ENCODE measurements at regions not wholly inside any gene's neighbourhood (a gene's known extent, or its start where the extent isn't known, plus 50 kb on each side); places are given as distances from the start of the nearest gene placed in this dataset.

- ATAC-seq (no peak), DNase-seq (no peak)
- Histone ChIP-seq H3K27ac (no peak overlapping the region), H3K4me1 (no peaks in the 10 kb centered on the region), H3K27me3 (no peaks in the 10 kb centered on the region), H3K36me3 (replicated peaks in 1 of 2; ENCODE audit: insufficient read depth in 1 of 2, low read depth in 2 of 2) (no peaks in the 10 kb centered on the region), H3K9me3 (no peaks in the 10 kb centered on the region), H3K4me3 (no peak overlapping the region)
- intact Hi-C loops (cut with DNase I) = no loop called here
- TF ChIP-seq CTCF (IDR thresholded peaks at IDR 0.05) (no peak), POLR2A (IDR thresholded peaks at IDR 0.05) (no peak)
- 63 to 64% methylated on average over 1 of the region's 1 CpG for WGBS, 2 donors
Observed at GRCh38 chr6:87917886-87918285, 129.8 kb upstream of the SPACA1 start.

GRCh38 chr6:87916446-87916845 is 131.2 kb upstream of the SPACA1 start:
- Histone ChIP-seq H3K36me3 (replicated peaks in 1 of 2; ENCODE audit: insufficient read depth in 1 of 2, low read depth in 2 of 2) (no peaks in the 10 kb centered on the region), H3K27me3 (no peaks in the 10 kb centered on the region), H3K27ac (no peak overlapping the region), H3K4me3 (no peak overlapping the region), H3K9me3 (no peaks in the 10 kb centered on the region), H3K4me1 (no peaks in the 10 kb centered on the region)
- intact Hi-C loops (cut with DNase I) = no loop called here
- ATAC-seq = no peak
- no peak for TF ChIP-seq CTCF (IDR thresholded peaks at IDR 0.05)
- 75 to 77% methylated on average over 1 of the region's 1 CpG for WGBS, 2 donors
- no peak for DNase-seq

DNA sequence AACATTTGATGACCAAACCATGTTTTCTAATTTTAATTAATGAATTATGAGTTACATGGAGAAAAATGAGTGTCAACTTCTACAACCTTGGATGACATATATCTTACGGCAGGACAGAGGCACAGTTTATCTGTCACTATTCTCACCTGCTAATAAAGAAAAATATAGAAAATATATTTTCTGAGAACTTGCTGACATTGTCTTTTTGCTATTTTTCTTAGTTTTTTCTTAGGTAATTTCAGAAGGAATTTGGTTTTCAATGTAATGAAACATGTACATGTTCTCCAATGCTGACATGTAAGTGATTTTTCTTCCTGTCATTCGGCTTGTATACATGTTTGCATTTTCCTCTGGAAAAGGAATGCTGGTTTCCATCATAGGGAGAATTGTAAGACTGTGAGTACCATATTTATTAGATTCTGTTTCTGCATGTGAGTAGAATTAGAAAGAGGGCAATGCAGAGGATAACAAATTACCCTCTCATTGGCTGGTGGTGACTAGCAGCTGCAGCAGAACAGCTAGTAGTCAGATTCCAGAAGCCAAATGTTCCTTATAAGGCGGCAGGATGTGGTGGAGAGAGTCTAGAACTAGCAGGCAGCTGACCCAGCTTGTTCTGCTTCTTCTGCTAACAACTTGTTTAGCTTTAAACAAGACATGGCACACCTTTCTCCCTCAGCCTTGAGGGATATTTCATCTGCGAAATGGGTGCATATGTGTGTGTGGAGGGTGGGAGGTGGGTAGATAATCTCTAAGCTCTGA is 132.8 kb upstream of the SPACA1 start:
- ATAC-seq = no peak

DNA sequence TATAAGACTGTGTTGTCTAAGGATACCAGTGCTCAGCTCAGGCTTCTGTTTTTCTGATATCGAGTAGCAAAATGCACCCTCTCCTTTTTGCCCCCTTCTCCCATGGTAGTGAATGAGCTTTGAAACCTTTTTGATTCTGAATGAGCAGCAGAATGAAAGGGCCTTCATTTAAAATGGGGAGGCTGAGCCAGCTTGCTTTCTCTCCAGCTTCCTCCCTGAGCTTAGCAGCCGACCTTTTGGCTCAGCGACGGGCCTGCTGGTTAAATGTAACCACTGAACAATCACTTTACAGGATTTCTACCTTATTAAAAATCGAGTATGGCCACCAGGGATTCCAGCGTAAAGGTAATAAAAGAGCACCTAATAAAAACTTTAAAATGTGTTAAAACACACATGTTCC is 133.7 kb upstream of the SPACA1 start:
- no peaks in the 10 kb centered on the region for H3K9me3 ChIP-seq
- TF ChIP-seq CTCF (IDR thresholded peaks at IDR 0.05) (no peak), POLR2A (IDR thresholded peaks at IDR 0.05) (no peak)
- no peak for ATAC-seq
- DNase-seq = no peak
- no peak overlapping the region for H3K4me3 ChIP-seq
- no peaks in the 10 kb centered on the region for H3K27me3 ChIP-seq
- no peaks in the 10 kb centered on the region for H3K36me3 ChIP-seq (replicated peaks in 1 of 2; ENCODE audit: insufficient read depth in 1 of 2, low read depth in 2 of 2)
- H3K4me1 ChIP-seq = no peaks in the 10 kb centered on the region
- intact Hi-C loops (cut with DNase I) = no loop called here
- WGBS, 2 donors = 62 to 66% methylated on average over 6 of the region's 6 CpGs
- H3K27ac ChIP-seq = no peak overlapping the region

More for the DNA sequence above, 132.8 kb upstream of the SPACA1 start:
- Histone ChIP-seq H3K27ac (no peak overlapping the region), H3K9me3 (no peaks in the 10 kb centered on the region), H3K36me3 (replicated peaks in 1 of 2; ENCODE audit: insufficient read depth in 1 of 2, low read depth in 2 of 2) (no peaks in the 10 kb centered on the region), H3K4me3 (no peak overlapping the region), H3K4me1 (no peaks in the 10 kb centered on the region), H3K27me3 (no peaks in the 10 kb centered on the region)
- intact Hi-C loops (cut with DNase I) = no loop called here
- TF ChIP-seq CTCF (IDR thresholded peaks at IDR 0.05) (no peak), POLR2A (IDR thresholded peaks at IDR 0.05) (no peak)
- no peak for DNase-seq
- WGBS, 2 donors = 82 to 83% methylated on average over 4 of the region's 4 CpGs

DNA sequence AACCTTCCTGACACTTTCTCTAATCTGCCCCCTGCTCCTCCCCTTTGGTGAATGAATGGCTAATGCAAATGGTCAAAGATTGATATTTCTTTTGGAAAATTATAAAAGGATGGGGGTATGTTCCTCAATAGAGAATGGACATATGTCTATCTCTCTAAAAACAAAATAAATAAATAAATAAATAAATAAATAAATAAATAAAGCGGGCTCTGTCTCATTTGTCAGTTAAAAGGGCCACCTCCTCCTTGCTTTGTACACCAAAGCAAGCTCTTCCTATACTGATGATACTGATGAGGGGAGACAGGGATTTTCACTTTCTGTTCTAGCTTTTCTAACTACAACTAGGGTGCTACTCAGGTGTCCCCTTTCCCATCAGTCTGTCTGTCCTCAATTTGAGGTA is 135.5 kb upstream of the SPACA1 start:
- Histone ChIP-seq H3K27ac (no peak overlapping the region), H3K4me3 (no peak overlapping the region), H3K9me3 (no peaks in the 10 kb centered on the region), H3K4me1 (no peaks in the 10 kb centered on the region), H3K36me3 (replicated peaks in 1 of 2; ENCODE audit: insufficient read depth in 1 of 2, low read depth in 2 of 2) (no peaks in the 10 kb centered on the region), H3K27me3 (no peaks in the 10 kb centered on the region)
- TF ChIP-seq POLR2A (IDR thresholded peaks at IDR 0.05) (no peak), CTCF (IDR thresholded peaks at IDR 0.05) (no peak)
- intact Hi-C loops (cut with DNase I) = no loop called here
- 81 to 83% methylated on average over 1 of the region's 1 CpG for WGBS, 2 donors
- no peak for ATAC-seq
- no peak for DNase-seq

All from body of pancreas (tissue), 4 donors.